ENCODE measurements at regions not wholly inside any gene's neighbourhood (a gene's known extent, or its start where the extent isn't known, plus 50 kb on each side); places are given as distances from the start of the nearest gene placed in this dataset.

GRCh38 chr10:2543142-2543886, 524.0 kb upstream of the PFKP start:
- Histone ChIP-seq H3K9me2 (replicated peaks; ENCODE audit: insufficient read depth, low read length) (no peaks in the 10 kb centered on the region), H3K36me3 (ENCODE audit: low read length) (no peaks in the 10 kb centered on the region), H4K20me1 (ENCODE audit: low read depth, low read length) (no peaks in the 10 kb centered on the region), H3K79me2 (ENCODE audit: insufficient read depth, low read length) (no peaks in the 10 kb centered on the region), H3K27ac (ENCODE audit: low read depth, low read length) (no peak overlapping the region), H2AFZ (ENCODE audit: low read depth, low read length, severe bottlenecking) (no peak overlapping the region), H3K9ac (ENCODE audit: low read length) (no peak overlapping the region), H3K4me2 (ENCODE audit: low read depth, low read length, poor library complexity, severe bottlenecking) (no peak overlapping the region), H3F3A (ENCODE audit: insufficient read depth) (no peaks in the 10 kb centered on the region), H3K4me3 (ENCODE audit: insufficient read depth, low read length, poor library complexity, severe bottlenecking) (no peak overlapping the region), H3K27me3 (ENCODE audit: low read length) (no peaks in the 10 kb centered on the region), H3K9me3 (ENCODE audit: insufficient read depth, low read length) (no peaks in the 10 kb centered on the region)
- TF ChIP-seq EZH2phosphoT487 (conservative IDR thresholded peaks at IDR 0.05; ENCODE audit: low read length) (no peak), CTCF (IDR thresholded peaks at IDR 0.05; ENCODE audit: insufficient read depth, low read length, poor library complexity, severe bottlenecking) (no peak)

- H2AFZ ChIP-seq (ENCODE audit: low read depth, low read length, severe bottlenecking), result no peak overlapping the region
- no peak overlapping the region for H3K4me2 ChIP-seq (ENCODE audit: low read depth, low read length, poor library complexity, severe bottlenecking)
- no peaks in the 10 kb centered on the region for H3K79me2 ChIP-seq (ENCODE audit: insufficient read depth, low read length)
- no peaks in the 10 kb centered on the region for H3K36me3 ChIP-seq (ENCODE audit: low read length)
- no peaks in the 10 kb centered on the region for H3K9me2 ChIP-seq (replicated peaks; ENCODE audit: insufficient read depth, low read length)
- no peaks in the 10 kb centered on the region for H3K27me3 ChIP-seq (ENCODE audit: low read length)
- H3K9ac ChIP-seq (ENCODE audit: low read length), result no peak overlapping the region
- no peak overlapping the region for H3K4me3 ChIP-seq (ENCODE audit: insufficient read depth, low read length, poor library complexity, severe bottlenecking)
- no peak overlapping the region for H3K27ac ChIP-seq (ENCODE audit: low read depth, low read length)
- no peak for TF ChIP-seq CTCF (IDR thresholded peaks at IDR 0.05; ENCODE audit: insufficient read depth, low read length, poor library complexity, severe bottlenecking)
- H3K9me3 ChIP-seq (ENCODE audit: insufficient read depth, low read length), result no peaks in the 10 kb centered on the region
- H3F3A ChIP-seq (ENCODE audit: insufficient read depth), result no peaks in the 10 kb centered on the region
- no peaks in the 10 kb centered on the region for H4K20me1 ChIP-seq (ENCODE audit: low read depth, low read length)
These were observed 526.2 kb upstream of the PFKP start for GRCh38 chr10:2541176-2541575.

- TF ChIP-seq EZH2phosphoT487 (conservative IDR thresholded peaks at IDR 0.05; ENCODE audit: low read length) (no peak), CTCF (IDR thresholded peaks at IDR 0.05; ENCODE audit: insufficient read depth, low read length, poor library complexity, severe bottlenecking) (no peak)
These were observed 537.4 kb upstream of the PFKP start for GRCh38 chr10:2529945-2530344.

More at GRCh38 chr10:2529945-2530344, 537.4 kb upstream of the PFKP start:
- Histone ChIP-seq H3K9ac (ENCODE audit: low read length) (no peak overlapping the region), H3K27me3 (ENCODE audit: low read length) (no peaks in the 10 kb centered on the region), H3K79me2 (ENCODE audit: insufficient read depth, low read length) (no peaks in the 10 kb centered on the region), H3K36me3 (ENCODE audit: low read length) (no peaks in the 10 kb centered on the region), H3K9me3 (ENCODE audit: insufficient read depth, low read length) (no peaks in the 10 kb centered on the region), H4K20me1 (ENCODE audit: low read depth, low read length) (no peaks in the 10 kb centered on the region), H3K4me3 (ENCODE audit: insufficient read depth, low read length, poor library complexity, severe bottlenecking) (no peak overlapping the region), H3K27ac (ENCODE audit: low read depth, low read length) (no peak overlapping the region), H2AFZ (ENCODE audit: low read depth, low read length, severe bottlenecking) (no peak overlapping the region), H3F3A (ENCODE audit: insufficient read depth) (no peaks in the 10 kb centered on the region), H3K9me2 (replicated peaks; ENCODE audit: insufficient read depth, low read length) (no peaks in the 10 kb centered on the region), H3K4me2 (ENCODE audit: low read depth, low read length, poor library complexity, severe bottlenecking) (no peak overlapping the region)

All from SU-DHL-6 (cell line).